Osteoblast (primary cell): ENCODE measurements at regions not wholly inside any gene's neighbourhood (a gene's known extent, or its start where the extent isn't known, plus 50 kb on each side); places are given as distances from the start of the nearest gene placed in this dataset.

Source experiments
- DNase-seq: peaks from one replicate; pipeline ENCODE4 v3.0.0; 2011; ENCODE audit warnings: low spot score, mixed read lengths; ENCODE audit not compliant: insufficient read length; ENCODE audit errors: missing footprints
- H2AFZ ChIP-seq: 2 replicates; pipeline ENCODE4 v1.6.0; 2011; ENCODE audit warnings: mild to moderate bottlenecking, low read length
- H3K27ac ChIP-seq: 2 replicates; pipeline ENCODE4 v1.5.1; 2011; ENCODE audit warnings: mild to moderate bottlenecking, low read depth, low read length, moderate library complexity
- H3K27me3 ChIP-seq: 2 replicates; pipeline ENCODE4 v1.6.0; 2012; ENCODE audit warnings: mild to moderate bottlenecking, control low read depth, inconsistent platforms, low read length, moderate library complexity; ENCODE audit not compliant: insufficient read depth
- H3K36me3 ChIP-seq: 2 replicates; pipeline ENCODE4 v1.5.1; 2011; ENCODE audit warnings: mild to moderate bottlenecking, low read length, control low read depth, moderate library complexity; ENCODE audit not compliant: insufficient read depth
- H3K4me1 ChIP-seq: 2 replicates; pipeline ENCODE4 v1.5.1; 2011; ENCODE audit warnings: mild to moderate bottlenecking, low read length, control low read depth, moderate library complexity; ENCODE audit not compliant: insufficient read depth
- H3K4me2 ChIP-seq: 2 replicates; pipeline ENCODE4 v1.6.0; 2011; ENCODE audit warnings: mild to moderate bottlenecking, low read length; ENCODE audit not compliant: insufficient read depth
- H3K4me3 ChIP-seq: fragments of 200-600 bp; sonication (generic); 3 replicates; pipeline ENCODE4 v1.5.1; 2012; ENCODE audit warnings: mild to moderate bottlenecking, low read length, inconsistent platforms; ENCODE audit not compliant: insufficient read depth
- H3K79me2 ChIP-seq: 2 replicates; pipeline ENCODE4 v1.6.0; 2012; ENCODE audit warnings: mild to moderate bottlenecking, low read length, control low read depth, inconsistent platforms; ENCODE audit not compliant: insufficient read depth
- H3K9me3 ChIP-seq: 2 replicates; pipeline ENCODE4 v1.5.1; 2011; ENCODE audit warnings: low read depth, low read length, control low read depth
- H4K20me1 ChIP-seq: 2 replicates; pipeline ENCODE4 v1.6.0; 2012; ENCODE audit warnings: mild to moderate bottlenecking, low read length, control low read depth; ENCODE audit not compliant: insufficient read depth
- TF ChIP-seq, protein P1 (sequence below): IDR thresholded peaks from 2 replicates; pipeline ENCODE4 v1.5.1; 2011; ENCODE audit warnings: mild to moderate bottlenecking, low read depth, low read length, moderate library complexity; ENCODE audit errors: extremely low read depth

- Histone ChIP-seq H3K4me3 (no peak overlapping the region), H4K20me1 (no peaks in the 10 kb centered on the region), H3K27ac (no peak overlapping the region), H3K36me3 (no peaks in the 10 kb centered on the region), H2AFZ (no peak overlapping the region), H3K27me3 (no peaks in the 10 kb centered on the region), H3K4me2 (no peak overlapping the region), H3K79me2 (no peaks in the 10 kb centered on the region), H3K9me3 (no peaks in the 10 kb centered on the region), H3K4me1 (no peaks in the 10 kb centered on the region)
- no peak for DNase-seq
- TF ChIP-seq, protein P1, sequence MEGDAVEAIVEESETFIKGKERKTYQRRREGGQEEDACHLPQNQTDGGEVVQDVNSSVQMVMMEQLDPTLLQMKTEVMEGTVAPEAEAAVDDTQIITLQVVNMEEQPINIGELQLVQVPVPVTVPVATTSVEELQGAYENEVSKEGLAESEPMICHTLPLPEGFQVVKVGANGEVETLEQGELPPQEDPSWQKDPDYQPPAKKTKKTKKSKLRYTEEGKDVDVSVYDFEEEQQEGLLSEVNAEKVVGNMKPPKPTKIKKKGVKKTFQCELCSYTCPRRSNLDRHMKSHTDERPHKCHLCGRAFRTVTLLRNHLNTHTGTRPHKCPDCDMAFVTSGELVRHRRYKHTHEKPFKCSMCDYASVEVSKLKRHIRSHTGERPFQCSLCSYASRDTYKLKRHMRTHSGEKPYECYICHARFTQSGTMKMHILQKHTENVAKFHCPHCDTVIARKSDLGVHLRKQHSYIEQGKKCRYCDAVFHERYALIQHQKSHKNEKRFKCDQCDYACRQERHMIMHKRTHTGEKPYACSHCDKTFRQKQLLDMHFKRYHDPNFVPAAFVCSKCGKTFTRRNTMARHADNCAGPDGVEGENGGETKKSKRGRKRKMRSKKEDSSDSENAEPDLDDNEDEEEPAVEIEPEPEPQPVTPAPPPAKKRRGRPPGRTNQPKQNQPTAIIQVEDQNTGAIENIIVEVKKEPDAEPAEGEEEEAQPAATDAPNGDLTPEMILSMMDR = no peak
Measured at GRCh38 chr13:47298506-47298905, 401.7 kb upstream of the HTR2A start.

GRCh38 chr13:47294691-47295090 lies 397.8 kb upstream of the HTR2A start:
- H3K27ac ChIP-seq = no peak overlapping the region
- no peak overlapping the region for H3K4me3 ChIP-seq
- no peaks in the 10 kb centered on the region for H3K79me2 ChIP-seq
- no peak overlapping the region for H3K4me2 ChIP-seq
- no peak overlapping the region for H2AFZ ChIP-seq
- no peaks in the 10 kb centered on the region for H3K36me3 ChIP-seq
- no peaks in the 10 kb centered on the region for H3K9me3 ChIP-seq
- no peaks in the 10 kb centered on the region for H3K4me1 ChIP-seq
- H4K20me1 ChIP-seq = no peaks in the 10 kb centered on the region
- DNase-seq = no peak
- TF ChIP-seq, protein P1 = no peak
- no peaks in the 10 kb centered on the region for H3K27me3 ChIP-seq

DNA sequence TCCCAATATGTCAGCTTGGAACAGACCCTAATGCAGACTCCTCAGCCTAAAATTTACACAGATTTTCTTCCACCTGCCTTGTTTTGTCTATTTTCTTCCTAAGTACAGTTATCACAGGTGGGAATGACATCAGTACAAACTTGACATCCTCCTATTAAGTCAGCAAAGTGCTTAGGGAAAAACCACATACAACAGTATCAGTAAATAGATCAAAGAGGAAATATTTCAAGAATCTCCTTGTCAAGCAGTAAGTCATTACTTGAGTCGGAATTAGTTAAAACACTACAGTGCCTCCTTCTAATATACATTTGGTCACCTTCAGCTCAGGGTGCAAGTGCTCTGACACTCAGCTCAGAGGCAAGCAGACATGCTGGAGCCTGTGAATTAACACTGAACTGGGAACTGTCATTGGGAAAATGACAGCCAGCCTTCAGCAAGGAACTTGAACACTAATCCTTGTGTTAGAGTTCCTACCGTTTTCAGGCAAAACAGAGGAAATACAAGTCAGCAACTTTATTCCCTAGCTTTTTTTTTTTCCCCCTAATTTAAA lies 394.3 kb upstream of the HTR2A start:
- H3K27me3 ChIP-seq = no peaks in the 10 kb centered on the region
- no peaks in the 10 kb centered on the region for H3K9me3 ChIP-seq
- TF ChIP-seq, protein P1 = no peak
- H3K4me1 ChIP-seq = peaks cover 5% of the 10 kb centered on the region
- DNase-seq = no peak
- no peak overlapping the region for H3K27ac ChIP-seq
- H4K20me1 ChIP-seq = no peaks in the 10 kb centered on the region
- no peak overlapping the region for H2AFZ ChIP-seq
- no peaks in the 10 kb centered on the region for H3K36me3 ChIP-seq
- H3K4me3 ChIP-seq = no peak overlapping the region
- H3K79me2 ChIP-seq = no peaks in the 10 kb centered on the region
- no peak overlapping the region for H3K4me2 ChIP-seq

DNA sequence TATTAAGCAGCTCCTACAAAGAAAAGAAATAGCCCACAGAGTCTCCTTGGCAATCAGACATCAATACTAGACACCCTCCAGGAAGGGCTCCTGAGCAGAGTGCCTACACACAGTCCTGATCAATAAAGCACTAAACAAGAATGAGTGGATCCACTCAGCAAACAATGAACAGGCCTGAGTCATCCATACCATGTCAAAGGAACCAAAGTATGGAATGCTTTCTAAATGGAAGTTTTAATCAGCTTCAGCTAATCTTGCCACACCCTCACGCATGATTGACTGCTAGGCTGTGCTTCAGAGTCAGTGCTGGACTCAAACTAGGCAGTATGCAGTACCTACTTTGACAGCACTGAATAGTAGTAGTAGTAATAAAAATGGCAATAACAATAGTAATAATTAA lies 392.7 kb upstream of the HTR2A start:
- Histone ChIP-seq H3K27ac (no peak overlapping the region), H3K27me3 (no peaks in the 10 kb centered on the region), H3K4me3 (no peak overlapping the region), H3K4me1 (peaks cover 5% of the 10 kb centered on the region), H4K20me1 (no peaks in the 10 kb centered on the region), H3K4me2 (no peak overlapping the region), H3K36me3 (no peaks in the 10 kb centered on the region), H3K79me2 (no peaks in the 10 kb centered on the region), H3K9me3 (no peaks in the 10 kb centered on the region), H2AFZ (no peak overlapping the region)
- TF ChIP-seq, protein P1 = no peak
- DNase-seq = no peak
